ENCODE measurements at regions not wholly inside any gene's neighbourhood (a gene's known extent, or its start where the extent isn't known, plus 50 kb on each side); places are given as distances from the start of the nearest gene placed in this dataset.

- no peaks in the 10 kb centered on the region for H3K4me1 ChIP-seq (ENCODE audit: control insufficient read depth in 4 of 4, insufficient read depth in 4 of 4, low read length in 3 of 4)
- WGBS, result 81% methylated on average over 4 of the region's 4 CpGs
- no peak overlapping the region for H3K4me3 ChIP-seq (ENCODE audit: low read depth in 1 of 3, low read length in 3 of 3)
- no peak for TF ChIP-seq FOXA2 (IDR thresholded peaks at IDR 0.05)
- TF ChIP-seq EGR1 (IDR thresholded peaks at IDR 0.05; ENCODE audit: low read depth in 2 of 2), result no peak
- no peak for TF ChIP-seq TAF1 (conservative IDR thresholded peaks at IDR 0.05)
- TF ChIP-seq FOXA1 (IDR thresholded peaks at IDR 0.05), result no peak
- TF ChIP-seq, protein P1, sequence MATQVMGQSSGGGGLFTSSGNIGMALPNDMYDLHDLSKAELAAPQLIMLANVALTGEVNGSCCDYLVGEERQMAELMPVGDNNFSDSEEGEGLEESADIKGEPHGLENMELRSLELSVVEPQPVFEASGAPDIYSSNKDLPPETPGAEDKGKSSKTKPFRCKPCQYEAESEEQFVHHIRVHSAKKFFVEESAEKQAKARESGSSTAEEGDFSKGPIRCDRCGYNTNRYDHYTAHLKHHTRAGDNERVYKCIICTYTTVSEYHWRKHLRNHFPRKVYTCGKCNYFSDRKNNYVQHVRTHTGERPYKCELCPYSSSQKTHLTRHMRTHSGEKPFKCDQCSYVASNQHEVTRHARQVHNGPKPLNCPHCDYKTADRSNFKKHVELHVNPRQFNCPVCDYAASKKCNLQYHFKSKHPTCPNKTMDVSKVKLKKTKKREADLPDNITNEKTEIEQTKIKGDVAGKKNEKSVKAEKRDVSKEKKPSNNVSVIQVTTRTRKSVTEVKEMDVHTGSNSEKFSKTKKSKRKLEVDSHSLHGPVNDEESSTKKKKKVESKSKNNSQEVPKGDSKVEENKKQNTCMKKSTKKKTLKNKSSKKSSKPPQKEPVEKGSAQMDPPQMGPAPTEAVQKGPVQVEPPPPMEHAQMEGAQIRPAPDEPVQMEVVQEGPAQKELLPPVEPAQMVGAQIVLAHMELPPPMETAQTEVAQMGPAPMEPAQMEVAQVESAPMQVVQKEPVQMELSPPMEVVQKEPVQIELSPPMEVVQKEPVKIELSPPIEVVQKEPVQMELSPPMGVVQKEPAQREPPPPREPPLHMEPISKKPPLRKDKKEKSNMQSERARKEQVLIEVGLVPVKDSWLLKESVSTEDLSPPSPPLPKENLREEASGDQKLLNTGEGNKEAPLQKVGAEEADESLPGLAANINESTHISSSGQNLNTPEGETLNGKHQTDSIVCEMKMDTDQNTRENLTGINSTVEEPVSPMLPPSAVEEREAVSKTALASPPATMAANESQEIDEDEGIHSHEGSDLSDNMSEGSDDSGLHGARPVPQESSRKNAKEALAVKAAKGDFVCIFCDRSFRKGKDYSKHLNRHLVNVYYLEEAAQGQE (IDR thresholded peaks at IDR 0.05), result no peak
- no peak for TF ChIP-seq ATF3 (IDR thresholded peaks at IDR 0.05)
- no peak for TF ChIP-seq MAX (IDR thresholded peaks at IDR 0.05)
- TF ChIP-seq RAD21 (IDR thresholded peaks at IDR 0.05), result no peak
- no peak for TF ChIP-seq YY1 (IDR thresholded peaks at IDR 0.05)
- no peak for TF ChIP-seq HNF4A (conservative IDR thresholded peaks at IDR 0.05)
- TF ChIP-seq NR2F2 (IDR thresholded peaks at IDR 0.05), result no peak
- TF ChIP-seq JUND (IDR thresholded peaks at IDR 0.05), result no peak
- no peak for TF ChIP-seq CTCF (IDR thresholded peaks at IDR 0.05; ENCODE audit: low read depth, low read length, missing input control)
- TF ChIP-seq SP1 (IDR thresholded peaks at IDR 0.05), result no peak
- TF ChIP-seq RXRA (IDR thresholded peaks at IDR 0.05), result no peak
- H3K9ac ChIP-seq (ENCODE audit: low read depth in 1 of 2, low read length in 2 of 2), result no peak overlapping the region
- H3K36me3 ChIP-seq (ENCODE audit: control insufficient read depth in 4 of 4, insufficient read depth in 3 of 4, low read depth in 1 of 4, low read length in 3 of 4), result no peaks in the 10 kb centered on the region
- H3K27ac ChIP-seq (ENCODE audit: low read depth in 1 of 2, low read length in 2 of 2), result no peak overlapping the region
- H3K27me3 ChIP-seq (ENCODE audit: control insufficient read depth in 4 of 4, insufficient read depth in 4 of 4, low read length in 3 of 4), result no peaks in the 10 kb centered on the region
- DNase-seq (ENCODE audit: low spot score), result no peak
- H3K9me3 ChIP-seq (ENCODE audit: control insufficient read depth in 4 of 4, low read length in 3 of 4), result no peaks in the 10 kb centered on the region
Observed at GRCh38 chr5:104967806-104968410, 1405.3 kb upstream of the NUDT12 start.

GRCh38 chr5:104965006-104965405, 1402.4 kb upstream of the NUDT12 start:
- no peak for DNase-seq (ENCODE audit: low spot score)
- 40% methylated on average over 1 of the region's 1 CpG for WGBS

More at GRCh38 chr5:104965006-104965405, 1402.4 kb upstream of the NUDT12 start:
- Histone ChIP-seq H3K4me1 (ENCODE audit: control insufficient read depth in 4 of 4, insufficient read depth in 4 of 4, low read length in 3 of 4) (no peaks in the 10 kb centered on the region), H3K9ac (ENCODE audit: low read depth in 1 of 2, low read length in 2 of 2) (no peak overlapping the region), H3K4me3 (ENCODE audit: low read depth in 1 of 3, low read length in 3 of 3) (no peak overlapping the region), H3K9me3 (ENCODE audit: control insufficient read depth in 4 of 4, low read length in 3 of 4) (no peaks in the 10 kb centered on the region), H3K27ac (ENCODE audit: low read depth in 1 of 2, low read length in 2 of 2) (no peak overlapping the region), H3K27me3 (ENCODE audit: control insufficient read depth in 4 of 4, insufficient read depth in 4 of 4, low read length in 3 of 4) (no peaks in the 10 kb centered on the region), H3K36me3 (ENCODE audit: control insufficient read depth in 4 of 4, insufficient read depth in 3 of 4, low read depth in 1 of 4, low read length in 3 of 4) (no peaks in the 10 kb centered on the region)
- TF ChIP-seq FOXA2 (IDR thresholded peaks at IDR 0.05) (no peak), HNF4A (conservative IDR thresholded peaks at IDR 0.05) (no peak), YY1 (IDR thresholded peaks at IDR 0.05) (no peak), ATF3 (IDR thresholded peaks at IDR 0.05) (no peak), RXRA (IDR thresholded peaks at IDR 0.05) (no peak)

All from liver (tissue), 8 donors.